ENCODE measurements at regions not wholly inside any gene's neighbourhood (a gene's known extent, or its start where the extent isn't known, plus 50 kb on each side); places are given as distances from the start of the nearest gene placed in this dataset.
"Not testable (repeated sequence)": the region's sequence is repeated elsewhere in the genome, so short reads cannot be mapped to it uniquely, and the experiment has no call there.

- Mint-ChIP-seq H3K27ac (no peak overlapping the region), H3K9me3 (peaks cover 34 to 35% of the 10 kb centered on the region in 2 donors), H3K36me3 (peaks cover 0 to 11% of the 10 kb centered on the region in 2 donors)
- ATAC-seq, result no peak
- DNase-seq (ENCODE audit: low spot score in 2 of 2), result no peak
Measured at GRCh38 chr9:25505644-25506043, 172.6 kb downstream of the TUSC1 start.

GRCh38 chr9:25481372-25481771 is 196.9 kb downstream of the TUSC1 start:
- peaks cover 22 to 24% of the 10 kb centered on the region in 2 donors for H3K9me3 Mint-ChIP-seq
- DNase-seq (ENCODE audit: low spot score in 2 of 2) (no peak), ATAC-seq (no peak)
- H3K27ac Mint-ChIP-seq, result no peak overlapping the region
- H3K36me3 Mint-ChIP-seq, result peaks cover 4 to 5% of the 10 kb centered on the region in 2 donors

GRCh38 chr9:25480696-25481095 is 197.5 kb downstream of the TUSC1 start:
- no peak for DNase-seq (ENCODE audit: low spot score in 2 of 2)
- Mint-ChIP-seq H3K36me3 (no peaks in the 10 kb centered on the region), H3K9me3 (peaks cover 18 to 22% of the 10 kb centered on the region in 2 donors), H3K27ac (no peak overlapping the region)
- no peak for ATAC-seq

GRCh38 chr9:25472681-25473080 is 205.6 kb downstream of the TUSC1 start:
- H3K36me3 Mint-ChIP-seq, result peaks cover 0 to 35% of the 10 kb centered on the region in 2 donors
- no peak overlapping the region for H3K27ac Mint-ChIP-seq
- peaks cover 44 to 48% of the 10 kb centered on the region in 2 donors for H3K9me3 Mint-ChIP-seq
- ATAC-seq, result no peak
- DNase-seq (ENCODE audit: low spot score in 2 of 2), result no peak

GRCh38 chr9:25472085-25472607 is 206.1 kb downstream of the TUSC1 start:
- Mint-ChIP-seq H3K36me3 (peaks cover 0 to 35% of the 10 kb centered on the region in 2 donors), H3K9me3 (peaks cover 44 to 50% of the 10 kb centered on the region in 2 donors)

GRCh38 chr9:25461416-25461815 is 216.8 kb downstream of the TUSC1 start:
- no peak for ATAC-seq
- DNase-seq (ENCODE audit: low spot score in 2 of 2), result no peak
- Mint-ChIP-seq H3K27ac (no peak overlapping the region), H3K9me3 (peaks cover 41 to 44% of the 10 kb centered on the region in 2 donors), H3K36me3 (peaks cover 0 to 7% of the 10 kb centered on the region in 2 donors)

More at GRCh38 chr9:25472085-25472607, 206.1 kb downstream of the TUSC1 start:
- no peak for DNase-seq (ENCODE audit: low spot score in 2 of 2)
- no peak overlapping the region for H3K27ac Mint-ChIP-seq
- ATAC-seq, result no peak

GRCh38 chr9:25453875-25454274 is 224.4 kb downstream of the TUSC1 start:
- Mint-ChIP-seq H3K27ac (no peak overlapping the region), H3K36me3 (peaks cover 0 to 7% of the 10 kb centered on the region in 2 donors), H3K9me3 (peaks cover 23 to 24% of the 10 kb centered on the region in 2 donors)
- ATAC-seq, result no peak
- no peak for DNase-seq (ENCODE audit: low spot score in 2 of 2)

- no peaks in the 10 kb centered on the region for H3K9me3 Mint-ChIP-seq
- DNase-seq (ENCODE audit: low spot score in 2 of 2) (no peak), ATAC-seq (no peak)
- no peak overlapping the region for H3K27ac Mint-ChIP-seq
- H3K36me3 Mint-ChIP-seq, result no peaks in the 10 kb centered on the region
Measured at GRCh38 chr9:25449503-25449902, 228.7 kb downstream of the TUSC1 start.

- ATAC-seq; H3K27ac Mint-ChIP-seq; H3K36me3 Mint-ChIP-seq; DNase-seq (ENCODE audit: low spot score in 2 of 2): not testable (repeated sequence)
- H3K9me3 Mint-ChIP-seq, result peaks cover 12 to 20% of the 10 kb centered on the region in 2 donors
Measured at GRCh38 chr9:25445721-25446120, 232.5 kb downstream of the TUSC1 start.

GRCh38 chr9:25442526-25442925 is 235.7 kb downstream of the TUSC1 start:
- ATAC-seq (no peak), DNase-seq (ENCODE audit: low spot score in 2 of 2) (no peak)
- Mint-ChIP-seq H3K27ac (no peak overlapping the region), H3K9me3 (peaks cover 12 to 32% of the 10 kb centered on the region in 2 donors), H3K36me3 (no peaks in the 10 kb centered on the region)

- Mint-ChIP-seq H3K9me3 (peaks cover 43 to 51% of the 10 kb centered on the region in 2 donors), H3K36me3 (peaks cover 0 to 8% of the 10 kb centered on the region in 2 donors), H3K27ac (no peak overlapping the region)
- DNase-seq (ENCODE audit: low spot score in 2 of 2) (no peak), ATAC-seq (no peak)
Measured at GRCh38 chr9:25427898-25428297, 250.3 kb downstream of the TUSC1 start.

- H3K36me3 Mint-ChIP-seq, result peaks cover 0 to 5% of the 10 kb centered on the region in 2 donors
- DNase-seq (ENCODE audit: low spot score in 2 of 2) (no peak), ATAC-seq (no peak)
- H3K9me3 Mint-ChIP-seq, result peaks cover 42 to 51% of the 10 kb centered on the region in 2 donors
- H3K27ac Mint-ChIP-seq, result no peak overlapping the region
Measured at GRCh38 chr9:25427290-25427689, 251.0 kb downstream of the TUSC1 start.

GRCh38 chr9:25421560-25421959 is 256.7 kb downstream of the TUSC1 start:
- Mint-ChIP-seq H3K27ac (no peak overlapping the region), H3K36me3 (no peaks in the 10 kb centered on the region), H3K9me3 (peaks cover 24 to 32% of the 10 kb centered on the region in 2 donors)
- no peak for DNase-seq (ENCODE audit: low spot score in 2 of 2)
- ATAC-seq, result no peak

- ATAC-seq (no peak), DNase-seq (ENCODE audit: low spot score in 2 of 2) (no peak)
- H3K36me3 Mint-ChIP-seq, result no peaks in the 10 kb centered on the region
- H3K27ac Mint-ChIP-seq, result no peak overlapping the region
- peaks cover 14 to 23% of the 10 kb centered on the region in 2 donors for H3K9me3 Mint-ChIP-seq
Measured at GRCh38 chr9:25418974-25419373, 259.3 kb downstream of the TUSC1 start.

GRCh38 chr9:25415718-25416117 is 262.5 kb downstream of the TUSC1 start:
- ATAC-seq, result no peak
- no peak for DNase-seq (ENCODE audit: low spot score in 2 of 2)
- Mint-ChIP-seq H3K27ac (no peak overlapping the region), H3K9me3 (peaks cover 18 to 24% of the 10 kb centered on the region in 2 donors), H3K36me3 (peaks cover 0 to 6% of the 10 kb centered on the region in 2 donors)

GRCh38 chr9:25412646-25413045 is 265.6 kb downstream of the TUSC1 start:
- H3K9me3 Mint-ChIP-seq, result peaks cover 16 to 19% of the 10 kb centered on the region in 2 donors
- H3K27ac Mint-ChIP-seq, result no peak overlapping the region
- peaks cover 0 to 6% of the 10 kb centered on the region in 2 donors for H3K36me3 Mint-ChIP-seq
- no peak for ATAC-seq
- no peak for DNase-seq (ENCODE audit: low spot score in 2 of 2)

- ATAC-seq, result no peak
- Mint-ChIP-seq H3K9me3 (peaks cover 16 to 22% of the 10 kb centered on the region in 2 donors), H3K36me3 (peaks cover 0 to 4% of the 10 kb centered on the region in 2 donors), H3K27ac (no peak overlapping the region)
- DNase-seq (ENCODE audit: low spot score in 2 of 2), result no peak
Measured at GRCh38 chr9:25397746-25398145, 280.5 kb downstream of the TUSC1 start.

GRCh38 chr9:25396828-25397227 is 281.4 kb downstream of the TUSC1 start:
- DNase-seq (ENCODE audit: low spot score in 2 of 2) (no peak), ATAC-seq (no peak)
- Mint-ChIP-seq H3K9me3 (peaks cover 12 to 24% of the 10 kb centered on the region in 2 donors), H3K27ac (no peak overlapping the region), H3K36me3 (peaks cover 0 to 4% of the 10 kb centered on the region in 2 donors)
